NCI-H1105 (cell line): ENCODE measurements at regions not wholly inside any gene's neighbourhood (a gene's known extent, or its start where the extent isn't known, plus 50 kb on each side); places are given as distances from the start of the nearest gene placed in this dataset.
A peak's percentile ranks its signal among the peaks of the same experiment; 100 is the strongest.

Experiments
- DNase-seq: peaks from one replicate; lab custom pipeline; 2025; lab: John Stamatoyannopoulos, UW

DNA sequence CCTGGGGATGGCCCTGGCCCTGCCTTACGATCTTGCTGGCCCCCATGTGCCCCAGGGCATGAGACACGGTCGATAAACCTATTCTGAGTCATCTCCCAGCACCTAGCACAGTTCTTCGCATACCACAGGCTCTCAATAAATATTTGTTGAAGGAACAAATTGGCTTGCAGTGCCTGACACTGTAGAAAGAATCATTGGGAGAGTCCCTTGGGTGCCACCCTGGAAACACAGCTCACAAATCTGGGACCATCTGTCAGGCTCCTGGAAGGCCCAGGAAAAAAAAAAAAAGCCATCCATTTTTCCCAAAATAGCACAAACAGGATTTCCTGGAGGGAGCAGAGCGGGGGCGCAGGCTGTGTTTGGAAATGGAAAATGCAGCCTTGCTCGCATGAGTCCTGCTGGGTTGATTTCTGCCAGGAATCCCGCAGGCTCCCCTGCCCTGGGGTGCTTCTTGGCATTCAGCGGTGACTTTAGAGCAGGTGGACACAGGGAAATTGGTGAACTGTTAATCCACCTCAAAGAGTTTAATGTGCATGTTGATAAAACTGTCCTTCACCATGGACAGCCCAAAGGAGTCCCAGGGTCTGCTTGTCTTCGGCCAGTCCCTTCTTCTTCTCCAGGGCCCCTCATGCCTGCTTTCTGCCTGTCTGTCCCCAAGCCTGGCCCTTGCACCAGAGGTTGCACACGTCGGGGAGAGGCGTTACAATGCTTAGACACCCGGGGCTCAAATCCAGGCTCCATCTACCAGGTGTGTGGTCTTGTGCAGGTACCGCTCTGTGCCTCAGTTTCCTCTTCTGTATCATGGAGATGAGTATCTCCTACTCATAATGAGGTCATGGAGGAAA is 106.1 kb upstream of the RFLNA start:
- DNase-seq: no peak

DNA sequence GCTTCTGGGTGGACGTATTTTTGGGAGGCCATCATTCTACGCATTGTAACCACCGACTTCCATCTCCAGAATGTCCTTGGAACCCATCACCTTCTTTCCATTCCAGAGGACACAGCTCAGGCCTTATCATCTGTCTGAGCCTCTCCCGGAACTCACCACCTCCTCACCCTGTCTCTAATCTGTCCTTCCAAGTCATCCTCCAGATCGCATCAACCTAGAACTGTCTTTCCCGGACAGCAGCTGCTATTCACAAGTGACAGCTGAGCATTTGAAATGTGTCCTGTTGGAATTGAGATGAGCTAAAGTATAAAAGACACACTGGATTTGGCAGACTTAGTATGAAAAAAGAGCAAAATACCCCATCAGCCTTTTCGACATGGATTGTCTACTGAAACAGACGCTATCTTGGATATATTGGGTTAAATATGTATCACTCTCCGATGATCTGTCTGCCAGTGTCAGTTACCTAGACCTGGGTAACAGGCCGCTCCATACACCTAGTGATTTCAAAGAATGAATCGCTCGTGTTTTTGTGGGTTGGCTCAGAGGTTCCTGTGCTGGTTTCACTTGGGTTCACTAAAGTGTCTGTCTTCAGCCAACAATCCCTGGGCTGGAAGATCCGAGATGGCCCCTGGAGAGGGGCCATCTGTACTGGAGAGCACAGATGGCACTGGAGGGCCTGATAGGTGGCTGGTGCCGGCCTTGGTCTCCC is 104.4 kb upstream of the RFLNA start:
- no peak for DNase-seq

DNA sequence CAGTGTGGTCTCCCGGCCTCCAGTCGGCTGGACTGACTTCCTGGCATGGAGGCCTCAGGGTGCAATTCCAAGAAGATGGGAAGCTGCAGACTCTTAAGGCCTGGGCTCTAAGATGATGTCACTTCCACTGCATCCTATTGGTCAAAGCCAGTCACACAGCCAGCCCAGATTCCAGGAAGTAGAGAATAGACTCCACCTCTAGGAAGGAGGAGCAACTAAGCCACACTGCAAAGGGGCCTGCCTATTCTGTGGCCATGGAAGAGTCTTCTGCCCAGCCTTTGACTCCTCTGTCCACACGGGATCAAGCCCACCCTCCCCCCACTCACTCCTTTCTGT is 103.9 kb upstream of the RFLNA start:
- no peak for DNase-seq

DNA sequence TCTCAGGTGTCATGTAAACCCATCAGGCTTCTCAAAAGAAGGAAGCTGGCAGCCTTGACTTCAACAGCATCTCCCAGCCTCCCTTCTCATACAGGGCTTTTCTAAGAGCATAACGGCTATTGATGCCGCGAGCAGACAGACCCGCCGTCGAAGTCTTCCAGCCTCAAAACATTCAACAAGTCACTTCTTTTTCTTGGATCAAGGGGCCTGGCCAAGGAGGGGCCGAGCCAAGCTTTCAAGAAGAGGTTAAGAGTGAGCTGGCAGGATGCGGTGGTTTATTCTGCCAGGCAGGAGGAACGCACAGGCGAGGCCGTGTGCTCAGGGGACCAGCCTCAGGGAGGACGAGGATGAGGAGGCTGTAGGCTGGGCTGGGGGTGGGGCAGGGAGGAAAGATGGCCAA is 102.9 kb upstream of the RFLNA start:
- no peak for DNase-seq

DNA sequence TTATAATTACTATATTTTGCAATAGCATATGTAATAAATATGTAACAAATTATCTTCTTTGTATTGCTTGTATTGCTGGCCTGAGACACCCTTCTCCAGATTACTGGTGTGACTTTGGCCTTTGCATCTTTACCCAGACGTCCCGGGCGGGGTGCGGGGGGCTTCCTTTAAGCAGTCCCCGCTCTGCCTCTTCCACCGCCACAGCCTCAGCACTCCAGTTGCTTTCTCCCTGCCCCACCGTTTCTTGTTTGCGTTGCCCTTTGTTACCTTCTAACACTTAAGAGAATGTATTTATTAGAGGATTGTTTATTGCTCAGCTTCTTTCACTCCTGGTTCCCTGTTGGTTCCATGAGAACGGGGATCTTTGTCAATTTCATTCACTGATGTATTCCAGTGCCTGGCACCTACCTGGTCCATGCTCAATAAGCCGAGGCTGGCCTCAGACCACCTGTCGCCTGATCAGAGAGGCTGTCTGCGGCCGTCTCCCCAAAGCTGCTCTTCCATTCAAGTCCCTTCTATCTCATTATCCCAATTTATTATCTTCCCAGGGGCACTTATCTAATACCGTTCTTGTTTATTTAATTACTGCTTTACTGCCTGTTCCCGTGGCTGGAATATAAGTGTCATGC is 100.5 kb upstream of the RFLNA start:
- no peak for DNase-seq

DNA sequence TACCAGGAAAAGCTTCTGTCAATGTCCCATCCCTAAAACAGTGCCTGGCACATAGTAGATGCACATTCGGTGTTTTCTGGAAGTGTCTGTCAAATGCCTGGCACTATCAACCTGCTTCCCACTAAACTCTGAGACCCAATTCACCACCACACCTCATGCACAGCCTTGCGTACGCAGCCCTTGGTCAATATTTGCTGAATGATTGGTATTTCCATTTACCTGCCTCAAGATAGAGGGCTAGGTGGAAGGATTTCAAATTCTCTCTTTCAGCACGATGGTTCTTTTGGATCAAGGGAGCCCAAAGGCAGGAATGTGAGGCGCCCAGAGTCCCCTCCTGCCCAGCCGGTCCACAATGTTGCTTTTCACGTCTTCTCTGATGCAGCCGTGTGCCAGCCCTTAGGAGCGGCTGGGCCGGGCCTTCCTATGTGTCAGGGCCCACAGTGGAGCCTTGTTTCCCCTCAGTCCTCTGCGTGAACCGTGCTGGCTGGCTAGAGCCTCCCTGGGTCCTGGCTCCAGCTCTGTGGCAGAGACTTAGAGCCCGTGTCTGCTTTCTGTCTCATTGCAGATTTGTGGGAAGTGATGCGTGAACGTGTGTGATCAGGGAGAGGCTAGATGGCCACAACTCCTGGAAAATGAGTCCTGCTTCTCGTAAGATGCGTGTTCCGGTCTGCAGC is 99.9 kb upstream of the RFLNA start:
- DNase-seq: no peak

DNA sequence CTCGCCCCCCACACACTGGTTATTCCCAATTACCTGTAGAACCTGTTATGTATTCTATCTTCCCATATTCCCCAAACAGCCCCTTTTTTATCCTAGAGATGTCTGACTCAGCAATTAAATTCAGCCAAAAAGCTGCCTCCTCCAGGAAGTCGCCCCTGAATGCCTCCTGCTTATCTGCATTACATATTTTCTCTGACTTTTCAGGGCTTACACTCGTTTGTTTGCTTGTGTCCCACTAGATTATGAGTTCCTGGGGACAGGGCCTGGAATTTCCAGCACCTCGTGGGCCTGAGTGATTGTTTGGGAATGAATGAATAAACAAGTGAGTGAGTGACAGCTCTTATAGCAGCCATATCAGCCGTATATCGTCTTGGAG is 99.3 kb upstream of the RFLNA start:
- DNase-seq: no peak

DNA sequence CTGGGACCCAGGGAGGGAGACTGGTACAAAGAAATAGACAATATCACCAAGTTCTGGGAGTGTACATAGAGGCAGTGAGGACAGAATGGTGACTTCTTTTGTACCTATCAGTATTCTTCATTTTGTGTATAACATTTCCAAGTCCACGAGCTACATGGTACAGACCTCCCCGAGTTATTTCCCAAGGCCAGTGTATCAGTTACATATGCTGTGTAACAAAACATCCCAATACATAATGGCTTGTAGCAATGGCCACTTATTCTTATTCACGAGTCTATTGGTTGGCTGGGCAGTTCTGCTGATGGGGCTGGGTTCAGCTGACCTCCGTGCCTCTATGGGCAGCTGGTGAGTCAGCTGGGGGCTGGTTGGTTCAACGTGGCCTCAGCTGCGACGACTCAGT is 98.7 kb upstream of the RFLNA start:
- no peak for DNase-seq

DNA sequence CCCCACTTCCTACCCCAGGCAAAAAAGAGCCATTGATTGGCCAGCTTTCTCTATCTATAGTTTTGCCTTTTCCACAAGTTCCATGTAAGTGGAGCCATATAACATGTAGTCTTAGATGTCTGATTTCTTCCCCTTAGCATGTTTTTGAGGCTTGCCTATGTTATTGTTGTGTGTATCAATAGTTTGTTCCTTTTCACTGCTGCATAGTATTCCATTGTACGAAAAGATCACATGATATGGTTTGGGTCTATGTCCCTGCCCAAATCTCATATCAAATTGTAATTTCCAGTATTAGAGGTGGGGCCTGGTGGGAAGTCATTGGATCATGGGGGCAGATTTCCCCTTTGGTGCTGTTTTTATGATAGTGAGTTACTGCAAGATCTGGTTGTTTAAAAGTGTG is 93.6 kb upstream of the RFLNA start:
- no peak for DNase-seq

DNA sequence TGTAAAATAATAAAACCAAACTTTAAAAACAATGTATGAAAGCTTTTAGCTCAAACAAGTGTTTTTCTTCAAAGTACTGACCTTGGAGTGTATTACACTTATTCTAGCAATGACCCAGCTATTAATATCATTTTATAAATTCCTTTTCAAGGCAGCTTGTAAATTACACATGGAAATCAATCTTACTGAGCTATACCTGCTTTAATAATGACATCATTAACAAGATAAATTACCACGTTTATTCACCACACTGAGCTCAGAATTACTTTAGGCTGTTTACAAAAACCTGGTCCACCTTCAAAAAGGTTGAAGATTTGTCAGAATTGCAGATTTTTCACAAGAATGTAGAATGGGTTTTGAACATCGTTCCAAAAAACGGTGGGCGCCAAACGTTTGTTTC is 91.7 kb upstream of the RFLNA start:
- no peak for DNase-seq

DNA sequence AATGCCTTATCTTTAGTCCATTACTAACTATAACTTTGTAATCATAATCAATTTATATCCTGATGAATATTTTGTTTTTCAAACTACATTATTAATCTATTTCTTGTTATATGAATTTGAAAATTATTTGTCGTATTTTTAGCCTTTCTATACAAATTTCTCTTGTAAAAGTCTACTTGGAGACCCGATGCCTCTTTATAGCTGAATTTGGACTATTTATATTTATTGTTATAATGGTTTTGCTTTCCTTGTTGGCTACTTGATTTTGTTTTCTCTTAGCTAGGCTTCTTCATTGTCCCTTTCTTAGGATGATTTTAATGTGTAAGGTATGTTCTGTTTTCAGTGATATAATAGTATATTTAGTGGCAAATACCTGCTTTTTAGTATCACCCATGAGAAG is 89.5 kb upstream of the RFLNA start:
- DNase-seq: no peak

DNA sequence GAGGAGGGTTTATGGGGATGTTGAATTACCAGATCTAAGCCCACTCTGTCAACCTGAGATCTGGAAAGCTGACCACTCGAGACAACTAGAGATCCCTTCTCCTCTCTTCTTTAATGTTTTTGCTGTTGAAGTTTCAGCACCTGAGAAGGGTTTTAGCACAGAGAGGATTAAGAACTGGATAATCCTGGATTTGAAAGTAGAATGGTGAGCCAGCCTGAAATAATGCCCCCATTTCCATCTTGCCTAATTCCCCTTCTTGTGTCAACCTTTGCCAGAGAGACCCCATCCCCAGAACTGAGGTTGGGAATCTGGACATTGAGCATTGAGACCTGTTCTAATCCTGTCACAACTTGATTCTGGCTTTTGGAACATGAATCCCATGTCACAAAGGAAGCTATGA is 87.8 kb upstream of the RFLNA start:
- DNase-seq: no peak

DNA sequence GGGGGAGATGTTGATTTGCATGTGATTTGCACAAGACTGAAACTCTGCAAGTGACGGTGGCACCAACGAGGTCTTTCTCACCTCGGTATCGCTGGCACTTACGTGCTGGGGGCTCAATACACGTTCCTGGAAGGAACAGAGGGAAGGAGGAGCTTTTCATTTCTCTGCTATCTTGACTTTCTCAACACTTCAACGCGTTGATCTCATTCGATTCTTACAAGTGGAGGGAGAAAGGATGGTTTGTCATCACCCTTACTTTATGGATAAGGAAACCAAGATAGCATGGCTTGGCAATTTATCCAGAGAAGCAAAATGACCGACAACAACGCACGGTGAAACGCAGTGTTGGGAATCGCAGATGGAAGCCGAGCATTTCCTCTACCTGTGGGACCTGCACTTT is 87.3 kb upstream of the RFLNA start:
- no peak for DNase-seq

DNA sequence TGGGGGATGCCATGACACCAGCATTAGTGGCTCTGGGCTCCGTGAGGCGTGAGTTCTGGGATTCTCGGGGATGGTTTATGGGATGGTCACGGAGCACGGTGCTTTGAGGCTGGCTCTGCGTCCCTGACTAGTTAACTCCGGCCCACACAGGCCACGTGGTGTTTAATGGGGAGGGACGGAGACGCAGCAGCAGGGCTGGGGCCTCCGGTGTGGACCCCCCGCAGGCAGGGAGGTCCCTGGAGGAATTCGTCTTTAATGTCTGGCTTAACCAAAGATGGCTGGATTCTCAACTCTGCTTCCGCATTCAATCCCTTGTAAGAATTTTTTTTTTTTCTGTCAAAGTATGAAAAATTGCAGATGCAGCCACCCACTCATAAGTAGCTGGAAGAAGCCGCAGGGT is 86.4 kb upstream of the RFLNA start:
- DNase-seq: no peak

DNA sequence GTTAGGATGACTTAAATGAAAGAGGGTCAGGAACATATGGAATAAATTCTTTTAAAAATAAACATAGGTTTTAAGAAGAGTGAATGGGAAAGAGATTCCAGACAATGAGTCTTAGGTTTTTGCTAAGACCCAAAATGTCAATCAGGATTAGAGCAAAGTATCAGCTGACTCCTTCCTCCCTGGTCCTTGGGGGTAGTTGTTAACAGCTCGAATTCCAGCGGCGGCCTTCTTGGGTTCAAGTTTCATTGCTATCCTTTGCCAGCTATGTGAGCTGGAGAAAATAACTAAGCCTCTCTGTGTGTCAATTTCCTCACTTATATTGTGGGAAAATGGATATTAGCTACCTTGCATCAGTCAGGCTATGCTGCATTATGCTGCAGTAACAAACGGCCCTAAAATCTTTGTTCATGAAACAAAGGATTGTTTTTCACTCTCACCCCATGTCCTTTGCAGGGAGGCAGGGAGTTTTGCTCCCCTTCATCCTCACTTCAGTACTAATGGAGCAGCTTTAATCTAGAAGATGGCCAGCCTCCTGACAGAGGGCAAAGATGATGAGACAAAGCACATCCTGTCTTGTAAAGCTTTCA is 83.8 kb upstream of the RFLNA start:
- DNase-seq: no peak

DNA sequence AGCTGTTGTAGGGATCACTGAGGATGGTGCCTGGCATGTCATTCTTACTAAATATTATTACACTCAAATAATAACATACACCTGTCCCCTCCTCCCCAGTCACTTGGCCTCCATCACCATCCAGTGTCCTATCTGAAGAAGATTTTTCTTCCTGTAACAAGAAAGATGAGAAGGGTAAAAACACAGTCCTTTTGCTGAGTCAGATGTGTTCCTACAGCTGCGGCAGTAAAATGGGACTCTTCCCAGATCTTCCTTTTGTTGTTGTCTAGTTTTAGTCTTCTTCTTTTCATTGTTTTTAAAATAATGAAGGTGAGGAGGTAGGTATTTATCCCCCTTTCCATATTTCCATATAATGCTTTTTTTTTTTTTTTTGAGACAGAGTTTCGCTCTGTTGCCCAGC is 83.1 kb upstream of the RFLNA start:
- DNase-seq: no peak

DNA sequence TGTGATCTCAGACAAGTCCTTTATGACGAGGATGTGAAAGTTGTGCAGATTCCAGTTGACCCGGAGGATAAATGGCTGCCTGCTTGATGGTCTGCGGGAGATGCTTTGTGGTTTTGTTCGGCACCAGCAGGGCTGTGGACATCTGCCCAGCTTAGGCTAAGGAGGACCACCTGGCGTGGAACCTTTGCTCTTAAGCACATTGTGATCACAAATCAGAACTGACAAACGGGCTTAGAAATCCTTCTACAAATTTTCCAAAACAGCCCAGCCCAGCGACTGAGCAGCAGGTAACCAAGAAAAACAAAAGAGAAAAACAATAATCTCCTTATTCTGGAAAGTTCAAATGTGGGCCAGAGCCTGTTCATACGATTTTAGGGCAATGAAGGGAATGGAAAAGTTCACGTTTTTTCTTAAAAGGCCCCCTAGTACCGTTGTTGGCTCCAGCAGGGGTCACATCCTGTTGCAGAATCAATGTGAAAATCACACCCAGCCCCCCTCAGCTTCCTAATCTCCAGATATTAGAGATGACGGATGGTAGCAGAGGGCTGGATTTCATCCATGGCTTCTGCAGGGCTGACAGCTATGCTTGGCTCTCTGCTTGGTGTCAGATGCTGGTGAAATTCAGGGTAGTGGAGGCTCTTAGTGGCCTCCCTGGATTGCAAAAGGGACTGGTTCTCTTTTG is 81.1 kb upstream of the RFLNA start:
- DNase-seq: no peak

DNA sequence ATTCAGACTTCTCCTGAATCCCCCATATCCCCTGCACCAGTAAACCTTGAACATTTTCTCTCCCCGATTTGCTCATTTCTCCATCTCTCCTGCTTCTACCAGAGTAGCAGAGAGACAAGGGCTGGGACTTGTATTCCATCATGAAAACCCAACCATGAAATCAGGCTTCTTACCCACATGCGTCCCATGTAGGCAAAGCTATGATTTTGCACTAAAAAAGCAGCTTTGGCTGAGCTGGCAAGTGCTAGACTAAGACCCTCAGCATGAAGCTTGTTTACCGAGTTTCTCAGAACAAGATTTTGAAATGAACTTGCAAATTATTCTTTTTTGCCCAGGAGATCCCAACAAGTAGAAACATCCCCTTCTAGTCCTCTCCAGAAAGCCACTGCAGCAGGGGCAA is 80.3 kb upstream of the RFLNA start:
- DNase-seq: no peak

DNA sequence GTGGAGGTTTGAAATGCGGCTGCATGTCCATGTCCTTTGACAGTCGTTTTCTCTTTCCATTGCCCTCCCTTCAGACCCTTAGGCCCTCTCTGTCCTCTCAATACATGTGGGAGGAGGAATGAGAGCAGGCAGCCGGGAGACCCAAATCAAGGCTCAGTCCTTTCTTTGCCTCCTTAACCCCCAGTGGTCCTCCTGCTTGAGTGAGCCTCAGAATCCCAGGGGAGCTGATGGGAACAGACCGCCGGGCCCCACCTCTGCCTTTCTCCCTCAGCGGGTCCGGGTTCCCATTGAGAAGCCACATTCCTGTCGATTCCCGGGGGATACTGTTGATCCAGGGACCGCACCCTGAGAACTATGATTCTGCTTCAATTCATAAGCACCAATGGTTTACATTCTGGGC is 77.9 kb upstream of the RFLNA start:
- no peak for DNase-seq

DNA sequence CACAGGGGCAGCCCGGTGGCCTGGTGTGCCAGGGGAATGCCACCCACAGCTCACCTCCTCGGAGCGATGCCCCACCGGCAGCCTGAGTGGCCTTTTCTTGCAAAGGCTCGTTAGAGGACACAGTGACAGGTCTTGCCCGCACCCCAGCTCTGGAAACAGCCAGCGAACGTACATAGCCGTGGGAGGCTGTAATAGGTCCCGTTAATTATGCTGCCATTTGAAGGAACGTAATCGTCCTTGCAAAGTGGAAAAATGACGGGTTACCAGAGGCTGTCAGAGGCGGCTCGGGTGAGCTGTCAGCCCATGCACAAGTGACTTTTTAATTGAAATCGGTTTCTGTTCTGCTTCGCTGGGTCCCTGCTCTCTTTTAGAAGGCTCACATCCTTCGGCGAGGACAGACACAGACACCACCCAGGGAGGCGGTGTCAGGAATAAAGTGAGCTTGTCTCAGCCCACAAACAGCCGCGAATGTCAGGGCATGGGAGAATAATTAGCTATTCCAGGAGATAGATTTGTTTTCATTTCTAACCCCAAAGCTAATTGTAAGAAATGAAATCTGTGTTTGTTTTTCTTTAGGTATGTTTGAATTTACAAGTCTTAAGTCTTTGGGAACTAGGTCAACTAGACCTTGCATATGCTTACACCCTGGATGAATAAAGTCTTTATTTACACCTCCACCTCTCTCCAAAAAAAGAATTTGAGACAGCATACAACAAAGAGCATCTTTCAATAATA is 77.2 kb upstream of the RFLNA start:
- peak; percentile 39 for DNase-seq

DNA sequence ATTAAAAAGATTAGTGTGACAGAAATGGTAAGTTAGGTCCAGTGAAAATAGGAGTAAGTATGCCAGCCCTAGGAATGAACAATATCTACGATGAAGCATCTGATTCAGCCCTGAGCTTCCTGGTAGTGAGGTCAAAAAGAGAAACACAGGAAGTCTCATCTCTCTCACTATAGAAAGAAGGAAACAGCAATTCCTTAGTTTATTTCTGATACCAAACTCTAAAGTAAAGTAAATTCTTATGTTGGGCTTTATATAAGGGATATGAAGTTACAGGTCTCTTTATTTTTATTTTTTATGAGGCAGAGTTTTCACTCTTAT is 76.7 kb upstream of the RFLNA start:
- no peak for DNase-seq
